ENCODE measurements at regions not wholly inside any gene's neighbourhood (a gene's known extent, or its start where the extent isn't known, plus 50 kb on each side); places are given as distances from the start of the nearest gene placed in this dataset.

DNA sequence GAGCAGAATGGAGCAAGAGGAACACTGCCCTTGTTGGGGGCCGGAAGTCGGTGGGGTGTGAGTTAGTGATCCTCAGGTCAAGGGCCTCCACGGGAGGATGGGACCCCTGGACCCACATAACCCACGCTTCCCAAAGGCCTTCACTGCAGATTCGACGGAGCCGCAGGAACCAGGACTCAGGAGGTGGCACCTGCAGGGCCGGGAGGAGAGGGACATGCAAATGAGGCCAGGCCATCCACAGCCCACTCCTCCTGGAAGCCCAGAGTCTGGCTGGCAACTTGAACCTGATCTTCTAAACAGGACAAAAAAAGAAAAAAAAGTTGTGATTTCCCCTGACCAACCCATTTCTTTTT is 299.9 kb downstream of the SOX9 start:
- no peak overlapping the region for H3K27ac ChIP-seq
- no peaks in the 10 kb centered on the region for H3K27me3 ChIP-seq (ENCODE audit: insufficient read depth, low read depth, severe bottlenecking)
- DNase-seq: no peak
- TF ChIP-seq CTCF (IDR thresholded peaks at IDR 0.05; ENCODE audit: low read depth, low read length): no peak
- H3K4me3 ChIP-seq (ENCODE audit: low read depth, low read length): no peak overlapping the region
- H3K9me3 ChIP-seq (ENCODE audit: severe bottlenecking): peaks cover 24% of the 10 kb centered on the region
- no peaks in the 10 kb centered on the region for H3K36me3 ChIP-seq

GRCh38 chr17:72421128-72422092 is 300.6 kb downstream of the SOX9 start:
- no peaks in the 10 kb centered on the region; the same call in 1 of the 2 replicates for H3K36me3 ChIP-seq
- peaks cover 24% of the 10 kb centered on the region for H3K9me3 ChIP-seq (ENCODE audit: severe bottlenecking)
- no peak for TF ChIP-seq CTCF (IDR thresholded peaks at IDR 0.05; ENCODE audit: low read depth, low read length)
- no peak overlapping the region for H3K4me3 ChIP-seq (ENCODE audit: low read depth, low read length)
- H3K27ac ChIP-seq: no peak overlapping the region
- H3K27me3 ChIP-seq (ENCODE audit: insufficient read depth, low read depth, severe bottlenecking): no peaks in the 10 kb centered on the region
- DNase-seq: no peak

DNA sequence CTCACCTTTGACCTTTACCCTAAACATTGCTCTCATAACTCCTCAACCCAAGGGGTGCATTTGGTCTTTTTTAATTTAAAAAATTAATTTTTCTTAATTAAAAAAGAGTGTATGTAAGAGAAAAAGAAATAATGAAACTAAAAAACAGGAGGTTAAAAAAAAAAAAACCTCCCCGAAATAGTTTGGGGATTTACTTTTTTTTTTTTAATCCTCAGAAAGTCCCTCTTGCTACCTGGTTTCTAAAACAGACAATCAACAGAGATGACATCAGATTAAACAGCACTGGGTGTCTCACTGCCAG is 301.3 kb downstream of the SOX9 start:
- Histone ChIP-seq H3K27me3 (ENCODE audit: insufficient read depth, low read depth, severe bottlenecking) (no peaks in the 10 kb centered on the region), H3K9me3 (ENCODE audit: severe bottlenecking) (peaks cover 18% of the 10 kb centered on the region), H3K27ac (no peak overlapping the region), H3K4me3 (ENCODE audit: low read depth, low read length) (no peak overlapping the region), H3K36me3 (peaks cover 3% of the 10 kb centered on the region)
- no peak for TF ChIP-seq CTCF (IDR thresholded peaks at IDR 0.05; ENCODE audit: low read depth, low read length)
- no peak for DNase-seq

DNA sequence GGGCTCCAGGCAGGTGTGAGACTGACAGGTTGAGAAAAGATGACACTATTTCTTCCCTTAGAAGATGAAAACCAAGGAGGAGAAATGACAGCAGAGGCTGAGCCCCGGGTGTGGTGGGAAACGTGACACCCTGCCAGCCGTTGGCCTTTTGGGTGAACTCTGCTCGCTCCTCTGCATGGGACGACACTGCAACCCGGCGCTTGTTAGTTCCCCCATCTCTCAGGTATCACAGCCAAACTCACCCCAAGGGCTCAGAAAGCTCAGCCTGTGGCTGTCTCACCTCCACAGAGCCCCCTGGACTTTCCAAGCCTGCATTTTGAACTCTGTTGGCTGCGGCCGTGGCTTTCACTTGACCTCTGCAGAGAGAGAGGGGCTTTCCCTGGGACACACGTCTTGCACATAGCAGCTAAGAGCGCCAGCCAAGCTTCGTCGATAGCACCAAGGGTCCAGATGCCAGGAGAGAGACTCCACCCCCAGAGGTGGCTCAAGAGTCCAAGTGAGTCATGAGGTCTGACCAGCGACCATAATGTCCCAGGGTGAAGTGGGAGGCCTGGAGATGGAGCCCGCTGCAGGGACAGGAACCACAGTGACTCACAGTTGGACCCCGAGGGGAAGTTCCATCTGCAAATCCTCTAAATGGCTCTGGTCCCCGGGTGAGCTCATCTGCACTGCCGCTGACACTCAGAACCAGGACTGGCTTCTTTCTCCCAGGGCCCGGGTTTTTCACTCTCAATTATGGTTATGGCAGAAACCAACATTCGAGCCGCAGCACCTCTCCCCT is 301.9 kb downstream of the SOX9 start:
- H3K27ac ChIP-seq: no peak overlapping the region

GRCh38 chr17:72423286-72423589 is 302.4 kb downstream of the SOX9 start:
- no peak for TF ChIP-seq CTCF (IDR thresholded peaks at IDR 0.05; ENCODE audit: low read depth, low read length)
- Histone ChIP-seq H3K27me3 (ENCODE audit: insufficient read depth, low read depth, severe bottlenecking) (no peaks in the 10 kb centered on the region), H3K4me3 (ENCODE audit: low read depth, low read length) (no peak overlapping the region), H3K27ac (no peak overlapping the region), H3K9me3 (ENCODE audit: severe bottlenecking) (peaks cover 9% of the 10 kb centered on the region), H3K36me3 (peaks cover 3% of the 10 kb centered on the region)
- no peak for DNase-seq

More for the DNA sequence above, 301.9 kb downstream of the SOX9 start:
- Histone ChIP-seq H3K4me3 (ENCODE audit: low read depth, low read length) (no peak overlapping the region), H3K36me3 (peaks cover 3% of the 10 kb centered on the region), H3K9me3 (ENCODE audit: severe bottlenecking) (peaks cover 14% of the 10 kb centered on the region), H3K27me3 (ENCODE audit: insufficient read depth, low read depth, severe bottlenecking) (no peaks in the 10 kb centered on the region)
- no peak for TF ChIP-seq CTCF (IDR thresholded peaks at IDR 0.05; ENCODE audit: low read depth, low read length)
- DNase-seq: no peak

Measured in WERI-Rb-1 (cell line).